GM19035 (cell line): ENCODE measurements at regions not wholly inside any gene's neighbourhood (a gene's known extent, or its start where the extent isn't known, plus 50 kb on each side); places are given as distances from the start of the nearest gene placed in this dataset.

Experiments used
- ATAC-seq: cut with Tn5 transposase; IDR thresholded peaks from one replicate; pipeline ENCODE4 v1.9.1; 2021; ENCODE audit not compliant: unreplicated experiment

DNA sequence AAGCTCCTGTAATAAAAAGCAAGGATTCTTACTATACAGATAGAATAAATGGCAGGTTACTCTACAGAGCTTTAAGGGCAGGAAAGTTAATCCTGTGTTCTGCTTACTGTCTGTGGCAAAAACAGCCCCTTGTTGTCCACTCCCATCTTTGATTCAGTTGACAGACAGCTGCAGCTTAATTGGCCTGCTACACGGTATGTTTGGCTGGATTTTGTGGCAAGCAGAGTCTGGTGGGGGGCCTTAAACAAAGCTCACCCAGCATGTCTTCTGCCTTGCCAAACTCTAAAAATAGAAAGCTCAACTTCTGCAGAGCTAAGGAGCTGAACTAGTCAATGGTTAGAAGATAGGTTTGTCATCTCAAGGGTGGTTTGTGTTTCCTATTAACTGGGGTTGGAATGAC lies 407.2 kb downstream of the HLX start:
- ATAC-seq, result no peak

DNA sequence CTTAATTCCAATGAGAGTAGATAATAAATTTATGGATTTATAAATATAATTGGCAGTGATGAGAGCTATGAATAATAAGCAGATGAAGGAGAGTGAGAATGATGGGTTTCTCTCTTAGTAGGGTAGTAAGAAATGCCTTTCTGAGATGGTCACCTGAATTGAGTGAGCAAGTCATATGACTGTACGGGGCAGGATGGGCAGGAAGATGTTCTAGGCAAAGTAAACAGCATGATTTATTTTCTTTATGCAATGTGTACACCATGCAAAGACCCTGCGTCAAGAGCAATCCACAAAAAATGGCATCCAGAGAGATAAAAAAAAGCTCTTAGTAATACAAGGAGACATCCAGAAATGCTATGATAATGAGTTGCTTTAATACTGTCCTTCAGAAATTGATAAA lies 409.9 kb downstream of the HLX start:
- no peak for ATAC-seq

DNA sequence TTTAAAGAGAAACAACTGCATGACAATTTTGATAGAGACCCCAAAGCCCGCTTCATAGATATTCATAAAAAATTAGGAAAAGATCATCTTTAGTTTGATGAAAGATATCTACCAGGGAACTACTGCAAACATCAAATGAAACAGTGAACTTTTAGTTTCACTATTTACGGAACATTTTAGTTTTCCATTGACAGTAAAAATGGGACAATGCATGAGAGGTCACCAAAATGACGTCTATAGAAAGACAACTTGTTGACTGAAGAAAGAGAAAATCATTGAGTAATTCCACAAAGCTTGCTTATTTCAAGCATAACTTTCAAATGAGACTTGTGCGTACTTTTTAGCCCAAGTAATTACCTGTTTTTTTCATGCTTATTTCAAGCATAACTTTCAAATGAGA lies 411.4 kb downstream of the HLX start:
- ATAC-seq, result no peak

DNA sequence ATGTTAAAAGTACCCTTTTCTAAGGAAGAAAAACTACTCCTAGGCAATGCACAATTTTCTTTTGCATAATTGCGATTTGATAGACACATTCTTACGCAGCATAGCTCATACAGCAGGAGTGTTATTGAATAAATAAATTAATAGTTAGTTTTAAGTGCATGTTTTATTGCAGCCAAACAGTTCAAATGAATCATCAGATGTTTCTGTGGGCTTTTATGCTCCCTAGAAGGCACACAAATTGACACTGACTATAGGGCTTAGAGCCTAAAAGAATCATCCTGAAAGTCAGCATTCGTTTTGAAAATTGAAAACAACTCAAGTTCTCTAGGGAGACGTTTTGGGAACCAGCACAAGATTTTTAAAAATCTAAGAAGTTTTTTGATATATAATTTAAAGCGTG lies 411.9 kb downstream of the HLX start:
- no peak for ATAC-seq

DNA sequence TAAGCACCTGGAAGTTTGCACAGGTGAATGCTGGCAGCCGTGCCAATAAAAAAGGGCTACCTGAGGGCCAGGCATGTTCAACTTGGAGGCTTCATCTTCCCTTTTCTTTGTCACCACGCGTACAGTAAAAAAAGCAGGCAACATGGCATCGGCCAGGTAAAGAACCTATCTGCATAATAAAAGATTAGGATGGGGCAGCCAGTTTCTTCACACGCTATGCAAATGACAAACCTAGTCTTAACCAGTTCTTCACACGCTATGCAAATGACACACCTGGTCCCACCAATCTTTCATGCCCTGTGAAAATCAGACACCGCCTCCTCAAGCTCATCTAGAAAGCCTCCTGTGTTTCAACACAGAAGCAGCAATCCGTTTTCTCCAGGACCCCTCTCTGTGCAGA lies 413.4 kb downstream of the HLX start:
- ATAC-seq, result no peak

DNA sequence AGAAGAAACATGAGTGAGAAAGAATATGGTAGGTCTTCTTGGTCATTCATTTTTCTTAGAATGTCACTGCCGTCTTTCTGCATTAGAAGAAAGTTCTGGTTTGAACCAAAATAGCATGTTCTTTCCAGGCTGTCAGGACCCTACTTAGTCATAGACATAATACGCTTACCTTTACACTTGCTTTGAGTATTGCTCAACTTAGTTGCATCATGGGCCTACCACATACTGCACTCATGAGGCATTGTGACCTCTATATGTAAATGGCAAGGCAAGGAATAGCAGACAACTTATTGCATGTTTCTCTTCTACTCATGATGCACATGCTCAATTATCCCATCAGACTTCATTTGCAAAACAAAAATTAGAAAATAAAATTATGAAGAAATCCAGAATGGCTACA lies 415.0 kb downstream of the HLX start:
- ATAC-seq, result no peak

DNA sequence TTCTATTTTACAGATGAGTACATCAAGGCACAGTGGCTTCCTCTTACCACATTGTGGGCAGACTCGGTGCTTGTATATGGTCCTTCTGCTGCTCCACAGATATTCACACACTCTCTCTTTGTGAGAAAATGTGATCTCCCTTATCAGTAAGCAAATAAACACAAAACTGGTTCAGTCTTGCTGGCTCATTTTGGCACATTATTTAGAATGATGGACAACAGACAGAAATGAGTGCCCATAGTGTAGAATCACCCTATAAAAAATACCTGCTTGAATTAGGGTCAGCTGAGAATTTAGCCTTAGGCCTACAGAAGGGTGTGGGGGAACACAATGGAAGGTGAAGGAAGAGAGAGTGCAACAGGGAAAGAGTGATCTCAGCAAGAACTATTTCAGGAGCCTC lies 423.1 kb downstream of the HLX start:
- no peak for ATAC-seq

DNA sequence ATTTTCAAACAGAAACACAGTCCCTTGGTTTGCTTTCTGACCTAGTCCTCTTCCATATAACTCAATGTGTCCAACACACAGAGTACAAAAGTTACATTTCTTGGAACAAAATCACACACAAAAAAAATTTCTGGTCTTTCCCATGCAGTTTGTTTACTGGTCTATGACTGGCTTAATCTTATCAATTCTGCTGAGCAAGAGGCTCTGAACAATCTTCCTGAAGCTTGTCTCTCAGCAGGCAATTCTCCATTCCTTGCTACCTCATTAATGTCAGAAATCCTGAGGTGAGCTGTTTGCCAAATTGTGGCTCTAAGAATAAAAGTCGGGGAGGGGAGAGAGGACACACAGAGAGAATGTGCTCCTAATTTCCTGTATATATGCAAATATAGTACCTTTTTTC lies 423.6 kb downstream of the HLX start:
- ATAC-seq, result no peak

DNA sequence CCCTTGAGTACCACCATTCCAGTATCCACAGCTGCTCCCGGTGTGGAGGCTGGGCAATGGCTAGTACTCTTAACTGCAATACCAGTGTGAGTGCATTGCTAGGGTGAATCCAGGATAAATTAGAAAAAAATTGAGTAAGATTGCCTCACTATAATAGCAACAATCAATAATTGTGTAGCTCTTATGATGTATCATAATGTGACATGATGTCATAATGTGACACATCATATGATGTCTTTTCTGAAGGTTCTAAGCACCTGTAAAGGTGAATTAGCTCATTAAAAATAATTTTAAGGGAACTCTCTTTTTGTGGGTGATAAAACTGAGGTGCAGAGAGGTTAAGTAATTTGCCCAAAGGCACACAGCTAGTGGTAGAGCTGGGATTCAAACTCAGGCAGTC lies 424.4 kb downstream of the HLX start:
- ATAC-seq, result no peak

DNA sequence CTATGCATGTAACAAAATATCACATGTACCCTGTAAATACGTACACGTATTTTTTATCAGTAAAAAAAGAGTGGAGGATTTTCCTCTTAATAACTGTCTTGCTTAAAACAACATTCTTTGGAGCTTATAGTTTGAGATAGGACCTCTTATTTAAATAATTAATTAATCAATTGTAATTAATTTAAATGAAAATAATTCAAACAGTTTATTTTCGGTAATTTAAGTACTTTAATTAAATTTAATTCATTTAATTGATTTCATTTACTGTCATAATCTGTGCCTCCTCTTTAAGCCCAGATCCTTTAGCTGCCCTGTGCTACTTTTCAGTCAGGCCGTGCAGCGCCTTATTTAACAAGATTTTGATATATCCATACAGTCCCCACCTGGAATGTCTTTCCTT lies 427.0 kb downstream of the HLX start:
- no peak for ATAC-seq

DNA sequence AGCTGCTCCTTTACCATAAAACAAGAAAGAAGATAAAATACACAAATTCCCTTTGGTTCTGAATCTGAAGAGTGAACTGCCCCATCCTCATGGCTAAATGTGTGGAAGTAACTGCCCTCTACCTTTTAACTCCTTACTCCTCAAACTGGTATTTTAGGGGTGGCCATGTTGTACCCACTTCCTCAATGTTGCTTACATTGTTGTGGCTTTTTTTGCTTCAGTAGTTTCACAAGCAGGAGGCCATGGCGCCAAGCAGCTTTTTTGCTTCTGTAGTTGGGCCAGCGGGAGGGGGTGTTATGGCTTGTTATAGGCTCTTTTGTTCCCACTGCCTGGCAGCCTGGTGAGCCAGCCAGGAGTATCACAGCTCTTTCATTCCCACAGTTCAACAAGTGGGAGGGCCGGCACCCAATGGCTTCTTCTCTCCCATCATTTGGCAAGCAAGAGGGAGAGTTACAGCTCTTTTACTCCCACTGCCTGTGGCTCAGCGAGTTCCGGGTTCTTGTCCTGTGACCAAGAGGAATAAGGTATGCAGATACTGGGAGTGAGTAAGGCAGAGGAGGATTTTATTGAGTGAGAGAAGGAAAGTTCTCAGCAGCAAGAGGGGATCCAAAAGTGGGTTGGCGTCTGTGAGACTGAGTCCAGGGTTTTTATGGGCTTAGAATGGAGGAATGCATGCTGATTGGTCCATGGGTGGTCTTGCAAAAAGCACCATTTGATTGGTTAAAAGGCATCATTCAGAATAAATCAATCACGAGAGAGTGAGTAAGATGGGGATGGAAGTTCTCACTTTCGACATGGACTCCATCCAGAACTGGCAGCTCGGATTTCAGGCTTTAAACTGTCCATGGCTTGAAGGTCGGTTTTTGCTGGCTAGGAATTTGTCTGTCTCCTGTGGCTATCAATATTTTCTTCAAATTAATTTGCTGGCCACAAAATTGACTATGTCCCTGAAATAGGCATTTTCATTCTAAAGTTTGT lies 429.6 kb downstream of the HLX start:
- ATAC-seq, result no peak

DNA sequence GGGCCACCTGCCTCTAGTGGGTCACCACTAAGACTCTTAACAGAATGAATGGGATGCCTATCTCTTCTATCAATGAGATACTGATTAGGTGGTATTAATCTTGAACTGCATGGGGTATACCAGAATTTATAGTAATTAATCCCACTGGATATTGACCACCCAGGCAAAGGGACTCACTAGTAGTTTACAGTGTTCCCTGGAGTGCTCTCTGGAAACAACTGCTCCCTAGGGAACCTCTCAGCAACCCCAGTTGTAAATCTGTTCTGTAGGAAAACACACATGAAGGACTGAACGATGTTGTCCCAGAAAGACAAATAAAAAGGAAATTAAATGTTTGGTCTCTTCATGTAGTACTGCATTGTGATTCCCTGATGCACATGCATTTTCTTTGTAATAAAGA lies 430.5 kb downstream of the HLX start:
- ATAC-seq, result no peak

DNA sequence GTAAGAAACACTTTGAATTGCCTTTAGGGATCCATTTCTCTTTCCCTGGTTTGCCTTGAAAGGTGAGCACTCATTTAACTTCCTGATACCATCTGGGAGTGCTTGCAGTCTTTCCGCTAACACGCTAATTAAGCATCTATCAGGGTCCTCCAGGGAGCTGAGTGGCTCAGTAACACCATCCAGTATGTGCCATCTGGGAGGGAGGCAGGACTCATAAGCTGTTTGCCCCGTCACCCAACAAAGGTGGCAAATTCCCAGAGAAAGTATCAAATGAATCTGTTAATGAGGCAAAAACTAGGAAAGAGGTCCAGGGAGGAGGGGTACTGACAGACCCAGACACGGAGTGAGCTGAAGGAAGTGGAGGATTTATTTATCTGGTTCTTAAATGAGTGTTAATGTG lies 430.9 kb downstream of the HLX start:
- ATAC-seq, result no peak

DNA sequence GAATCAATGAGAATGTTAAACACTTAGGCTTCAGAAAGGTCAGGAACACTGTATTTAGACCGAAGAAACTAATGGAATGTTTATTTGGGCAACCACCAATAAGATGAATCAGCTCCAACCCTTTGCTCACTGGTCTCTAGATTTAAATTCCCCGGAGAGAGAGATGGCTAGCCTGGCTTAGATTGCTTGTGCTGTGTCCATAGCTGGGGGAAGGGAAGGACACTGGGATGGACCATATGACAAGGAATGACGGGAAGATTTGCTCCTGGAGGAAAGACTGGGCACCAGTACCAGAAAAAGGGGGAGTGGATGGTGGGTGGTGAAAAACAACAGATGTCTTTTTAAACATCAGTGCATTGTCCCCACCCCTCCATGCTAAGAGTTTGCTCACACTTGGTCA lies 426.6 kb downstream of the DUSP10 start:
- no peak for ATAC-seq

DNA sequence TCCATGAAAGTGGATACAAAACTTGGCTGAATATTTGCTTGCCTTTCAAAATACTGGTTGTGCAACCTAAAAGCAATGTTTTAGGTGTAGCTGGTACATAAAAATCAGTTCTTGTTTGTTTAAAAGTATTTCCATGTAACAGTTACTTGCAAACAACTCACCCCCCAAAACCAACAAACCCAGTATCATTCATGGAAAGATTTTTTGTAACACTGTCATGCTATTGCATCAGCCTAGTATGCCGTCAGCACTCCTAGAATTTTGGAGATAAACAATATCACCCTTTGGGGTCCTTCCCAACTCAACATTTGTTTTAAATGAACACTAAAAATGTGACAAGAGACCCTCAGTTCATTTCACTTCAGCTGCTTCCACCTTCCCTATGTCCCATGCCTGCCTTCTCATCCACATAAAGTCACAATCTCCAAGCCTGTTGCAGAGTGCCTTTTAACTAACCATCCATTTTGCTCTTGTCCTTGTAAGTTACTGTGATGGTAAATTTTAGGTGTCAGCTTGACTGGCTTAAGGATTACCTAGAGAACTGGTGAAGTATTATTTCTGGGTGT lies 425.3 kb downstream of the DUSP10 start:
- no peak for ATAC-seq

DNA sequence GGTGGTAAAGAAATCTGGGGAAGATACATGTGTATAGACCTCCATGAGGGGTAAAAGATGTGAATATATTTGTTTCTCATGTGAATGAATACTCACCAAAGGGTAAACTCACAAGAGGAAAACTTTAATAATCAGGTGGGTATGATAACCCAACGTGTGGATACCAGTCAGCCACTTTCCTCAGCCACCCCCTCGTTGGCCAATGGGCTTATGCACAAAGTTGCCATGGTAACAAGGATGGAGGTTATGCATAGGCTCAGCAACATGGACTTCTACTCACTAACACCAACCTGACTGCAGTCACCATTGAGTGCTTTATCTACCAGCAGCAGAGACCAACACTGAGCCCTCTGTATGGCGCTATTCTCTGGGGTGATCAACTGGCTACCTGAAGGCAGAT lies 424.4 kb downstream of the DUSP10 start:
- no peak for ATAC-seq

DNA sequence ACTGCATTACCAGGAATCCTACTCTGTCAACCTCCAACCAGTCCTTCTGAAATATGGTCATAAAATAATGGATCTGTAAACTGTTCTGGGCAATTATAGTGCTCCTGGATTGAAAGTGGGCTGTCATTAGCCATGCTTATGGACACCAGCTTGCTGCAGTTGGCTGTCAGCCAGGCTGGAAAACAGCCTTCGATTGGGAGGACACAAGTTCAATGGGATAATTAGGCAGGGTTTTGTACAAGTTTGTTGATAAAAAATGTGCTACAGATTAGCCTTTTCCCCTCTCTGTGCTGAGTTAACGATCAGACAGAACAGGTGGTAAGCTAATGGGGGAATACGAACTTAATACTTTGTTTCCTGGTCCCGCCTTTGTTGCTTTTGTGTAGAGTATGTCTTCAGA lies 413.9 kb downstream of the DUSP10 start:
- no peak for ATAC-seq

DNA sequence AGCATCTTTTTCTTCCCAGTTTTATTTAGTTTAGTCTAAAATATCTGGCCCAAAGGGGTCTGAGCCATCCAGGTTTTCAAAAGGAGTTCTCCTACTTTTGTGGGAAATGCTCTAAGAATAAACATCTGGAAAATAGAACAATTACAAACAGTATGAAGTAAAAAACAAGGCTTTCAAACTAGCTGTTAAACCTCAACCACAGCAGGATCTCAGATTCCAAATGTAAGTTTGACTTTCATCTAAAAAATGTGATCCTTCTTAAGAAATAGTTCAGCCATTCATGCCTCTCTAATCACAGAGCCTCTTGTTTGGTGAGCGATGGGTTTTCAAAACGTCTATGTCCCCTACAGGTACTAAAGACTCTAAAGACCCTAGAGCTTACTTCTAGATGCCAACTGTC lies 413.5 kb downstream of the DUSP10 start:
- no peak for ATAC-seq

DNA sequence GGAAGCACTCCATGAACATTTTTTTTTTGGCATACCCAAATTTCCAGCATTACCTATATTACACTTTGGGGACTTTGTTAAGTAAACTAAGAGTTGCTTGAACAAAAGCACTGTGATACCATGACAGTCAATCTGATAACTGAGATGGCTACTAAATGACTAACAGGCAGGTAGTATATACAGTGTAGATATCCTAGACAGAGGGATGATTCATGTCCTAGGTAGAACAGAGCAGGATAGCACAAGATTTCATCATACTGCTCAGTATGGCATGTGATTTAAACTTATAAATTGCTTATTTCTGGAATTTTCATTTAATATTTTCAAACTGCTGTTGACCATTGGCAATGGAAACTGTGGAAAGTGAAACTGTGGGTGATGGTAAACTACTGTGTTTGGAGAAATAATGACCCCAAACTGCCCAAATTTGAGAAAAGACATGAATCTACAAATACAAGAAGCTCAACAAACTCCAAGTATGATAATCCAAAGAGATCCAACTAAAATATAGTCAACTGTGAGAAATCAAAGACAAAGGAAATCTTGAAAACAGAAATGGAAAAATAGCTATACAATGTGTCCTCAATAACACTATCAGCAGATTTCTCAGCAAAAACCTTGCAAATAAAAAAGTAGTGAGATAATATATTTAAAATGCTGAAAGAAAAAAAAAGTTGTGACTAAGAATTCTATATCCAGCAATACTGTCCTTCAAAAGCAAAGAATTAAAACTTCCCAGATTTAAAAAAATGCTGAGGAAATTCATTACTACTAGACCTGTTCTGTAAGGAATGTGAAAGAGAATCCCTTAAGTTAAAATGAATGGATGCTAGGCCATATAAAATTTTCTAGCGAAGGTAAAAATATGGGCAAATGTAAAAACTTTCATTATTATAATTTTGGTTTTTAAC lies 410.4 kb downstream of the DUSP10 start:
- ATAC-seq, result no peak

DNA sequence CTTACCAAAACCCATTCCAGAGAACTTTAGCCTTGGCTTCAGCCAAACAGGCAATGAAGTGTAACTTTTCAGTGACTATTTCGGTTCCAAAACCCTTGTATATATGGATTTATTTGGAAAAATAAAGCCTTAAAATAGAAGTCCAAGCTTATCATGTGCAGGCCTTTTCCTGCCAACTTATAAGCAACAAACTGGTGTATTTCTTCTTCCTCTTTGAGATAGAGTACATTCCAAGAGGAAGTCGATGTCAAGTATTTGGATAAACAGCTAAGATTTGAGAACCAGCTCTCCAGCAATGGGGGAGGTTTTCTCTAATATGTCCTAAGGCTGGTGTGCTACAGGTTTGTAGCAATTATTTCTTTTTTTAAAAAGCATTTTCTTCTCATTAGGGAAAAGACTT lies 407.8 kb downstream of the DUSP10 start:
- ATAC-seq, result no peak

DNA sequence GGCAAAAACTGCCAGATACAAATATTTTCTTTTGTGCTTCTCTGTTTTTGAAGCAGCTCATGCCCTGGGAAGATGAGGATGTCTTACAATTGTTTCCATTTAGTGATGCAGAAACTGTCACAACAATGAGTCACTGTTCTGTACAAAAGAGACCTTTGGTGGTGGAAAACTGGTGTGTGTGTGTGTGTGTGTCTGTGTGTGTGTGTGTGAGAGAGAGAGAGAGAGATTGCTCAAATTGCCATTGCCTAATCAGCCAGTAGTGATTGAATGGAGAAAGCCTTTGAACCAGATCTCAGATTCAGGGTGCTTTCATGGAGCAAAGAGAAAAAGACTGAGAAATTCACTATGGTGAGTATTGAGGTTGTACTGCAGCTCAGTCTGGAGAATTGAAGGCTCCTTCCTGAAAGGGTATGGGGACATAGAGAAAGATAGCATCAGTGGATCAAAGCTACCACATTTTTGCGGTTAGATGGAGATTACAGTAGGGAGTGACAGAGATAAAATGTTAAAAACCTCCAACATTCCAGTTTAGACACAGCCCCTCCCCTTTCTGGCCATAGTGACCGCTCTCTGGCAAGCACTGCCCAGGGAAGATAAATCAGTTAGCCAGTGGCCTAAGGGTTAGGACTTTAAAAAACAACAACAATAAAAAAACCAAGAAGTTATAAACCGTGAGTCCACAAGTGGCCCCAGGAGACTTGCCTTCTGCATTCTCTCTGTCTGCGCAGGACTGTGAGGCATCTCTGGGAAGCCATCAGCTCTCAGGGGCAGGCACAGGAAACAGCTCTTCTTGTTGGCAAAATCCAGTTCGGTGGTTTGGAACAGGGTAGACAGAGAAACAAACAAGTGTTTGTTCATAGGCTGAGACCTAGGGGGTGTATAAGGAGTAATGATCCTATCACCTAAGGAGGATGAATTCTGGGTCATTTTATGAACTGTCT lies 406.5 kb downstream of the DUSP10 start:
- no peak for ATAC-seq
